Mononuclear cell (primary cell): ENCODE measurements at regions not wholly inside any gene's neighbourhood (a gene's known extent, or its start where the extent isn't known, plus 50 kb on each side); places are given as distances from the start of the nearest gene placed in this dataset.

Experiments used
- H3K27me3 ChIP-seq: 2 replicates; pipeline ENCODE4 v1.6.0; 2011; ENCODE audit warnings: low read length, control low read depth; ENCODE audit not compliant: insufficient read depth
- H3K4me1 ChIP-seq: 2 replicates; pipeline ENCODE4 v1.5.1; 2011; ENCODE audit warnings: mild to moderate bottlenecking, low read length, control low read depth; ENCODE audit not compliant: insufficient read depth
- H3K4me3 ChIP-seq: 2 replicates; pipeline ENCODE4 v1.5.1; 2011; ENCODE audit warnings: mild to moderate bottlenecking, low read length, moderate library complexity
- H3K9me3 ChIP-seq: 2 replicates; pipeline ENCODE4 v1.5.1; 2011; ENCODE audit warnings: low read depth, mild to moderate bottlenecking, control low read depth, low read length

DNA sequence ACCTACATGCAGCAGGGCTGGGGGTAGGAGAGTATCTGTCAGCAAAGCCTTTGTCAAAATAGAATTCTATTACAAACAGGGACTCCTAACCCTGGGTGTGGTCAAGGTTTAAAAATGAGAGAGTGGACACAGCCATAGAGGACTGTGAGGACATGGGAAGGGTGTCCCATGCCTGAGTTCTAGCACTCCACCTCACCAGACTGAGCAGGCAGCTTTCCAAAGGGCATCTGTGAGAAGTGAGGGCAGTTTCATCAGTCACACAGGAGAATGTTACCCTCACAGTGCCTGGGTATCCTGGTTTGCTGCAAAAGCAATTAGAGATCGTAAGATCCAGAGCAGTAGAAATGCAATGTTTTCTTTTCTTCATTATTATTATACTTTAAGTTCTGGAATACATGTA is 174.9 kb upstream of the UBL3 start:
- H3K27me3 ChIP-seq = no peaks in the 10 kb centered on the region
- H3K9me3 ChIP-seq = no peaks in the 10 kb centered on the region
- H3K4me3 ChIP-seq = no peak overlapping the region
- no peaks in the 10 kb centered on the region for H3K4me1 ChIP-seq

DNA sequence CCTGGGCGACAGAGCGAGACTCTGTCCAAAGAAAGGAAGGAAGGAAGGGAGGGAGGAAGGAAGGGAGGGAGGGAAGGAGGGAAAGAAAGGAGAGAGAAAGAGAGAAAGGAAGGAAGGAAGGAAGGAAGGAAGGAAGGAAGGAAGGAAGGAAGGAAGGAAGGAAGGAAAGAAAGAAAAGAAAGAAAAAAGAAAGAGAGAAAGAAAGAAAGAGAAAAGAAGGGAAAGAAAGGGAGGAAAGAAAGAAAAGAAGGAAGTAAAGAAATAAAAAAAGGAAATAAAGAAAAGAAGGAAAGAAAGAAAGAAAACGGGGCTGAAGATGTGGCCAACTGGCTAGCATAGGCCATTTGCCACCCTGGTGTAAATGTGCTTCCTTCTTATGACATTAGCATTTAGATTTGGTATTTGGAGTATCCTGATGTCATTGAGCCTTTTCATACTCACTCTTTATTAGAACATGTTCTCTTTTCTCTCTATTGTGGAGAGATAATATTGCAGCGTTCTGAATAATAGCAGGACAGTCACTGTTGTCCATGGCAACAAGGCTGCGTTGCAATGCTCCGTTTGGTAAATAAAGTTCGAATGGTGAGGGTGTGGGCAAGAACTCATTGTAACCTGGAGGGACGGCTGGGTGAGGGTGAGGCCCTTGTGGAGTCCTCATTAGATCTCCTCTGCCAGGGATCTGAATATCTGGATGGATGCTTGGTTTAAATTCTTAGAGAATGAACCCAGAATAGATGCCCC is 173.9 kb upstream of the UBL3 start:
- H3K9me3 ChIP-seq = no peaks in the 10 kb centered on the region
- no peaks in the 10 kb centered on the region for H3K4me1 ChIP-seq
- no peak overlapping the region for H3K4me3 ChIP-seq
- no peaks in the 10 kb centered on the region for H3K27me3 ChIP-seq

- Histone ChIP-seq H3K4me3 (no peak overlapping the region), H3K4me1 (no peaks in the 10 kb centered on the region), H3K9me3 (no peaks in the 10 kb centered on the region), H3K27me3 (no peaks in the 10 kb centered on the region)
Observed at GRCh38 chr13:30023196-30023895, 172.9 kb upstream of the UBL3 start.

- H3K4me1 ChIP-seq = no peaks in the 10 kb centered on the region
- H3K9me3 ChIP-seq = no peaks in the 10 kb centered on the region
- H3K4me3 ChIP-seq = no peak overlapping the region
- no peaks in the 10 kb centered on the region for H3K27me3 ChIP-seq
Observed at GRCh38 chr13:30022796-30023195, 172.4 kb upstream of the UBL3 start.

GRCh38 chr13:30022256-30022655 is 171.8 kb upstream of the UBL3 start:
- Histone ChIP-seq H3K9me3 (no peaks in the 10 kb centered on the region), H3K27me3 (no peaks in the 10 kb centered on the region), H3K4me3 (no peak overlapping the region), H3K4me1 (no peaks in the 10 kb centered on the region)

DNA sequence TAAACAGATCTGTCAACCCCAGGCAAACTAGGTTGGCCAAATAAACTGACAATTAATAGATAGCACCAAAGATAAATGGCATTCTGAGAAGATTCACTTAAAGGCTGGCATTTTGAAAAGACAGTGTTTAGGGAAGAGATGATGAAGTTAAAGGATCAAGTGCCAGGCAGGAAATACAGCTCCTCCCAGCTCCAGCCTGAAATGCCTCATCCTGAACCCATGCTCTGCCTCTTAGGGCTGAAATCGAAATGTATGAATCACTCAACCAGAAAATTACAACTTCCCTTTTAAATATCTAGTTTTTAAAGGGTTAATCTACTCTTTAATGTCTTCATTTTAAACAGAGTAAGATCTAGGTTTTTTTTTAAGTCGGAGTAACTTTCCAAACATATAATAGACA is 171.2 kb upstream of the UBL3 start:
- Histone ChIP-seq H3K4me1 (no peaks in the 10 kb centered on the region), H3K9me3 (no peaks in the 10 kb centered on the region), H3K4me3 (no peak overlapping the region), H3K27me3 (no peaks in the 10 kb centered on the region)

DNA sequence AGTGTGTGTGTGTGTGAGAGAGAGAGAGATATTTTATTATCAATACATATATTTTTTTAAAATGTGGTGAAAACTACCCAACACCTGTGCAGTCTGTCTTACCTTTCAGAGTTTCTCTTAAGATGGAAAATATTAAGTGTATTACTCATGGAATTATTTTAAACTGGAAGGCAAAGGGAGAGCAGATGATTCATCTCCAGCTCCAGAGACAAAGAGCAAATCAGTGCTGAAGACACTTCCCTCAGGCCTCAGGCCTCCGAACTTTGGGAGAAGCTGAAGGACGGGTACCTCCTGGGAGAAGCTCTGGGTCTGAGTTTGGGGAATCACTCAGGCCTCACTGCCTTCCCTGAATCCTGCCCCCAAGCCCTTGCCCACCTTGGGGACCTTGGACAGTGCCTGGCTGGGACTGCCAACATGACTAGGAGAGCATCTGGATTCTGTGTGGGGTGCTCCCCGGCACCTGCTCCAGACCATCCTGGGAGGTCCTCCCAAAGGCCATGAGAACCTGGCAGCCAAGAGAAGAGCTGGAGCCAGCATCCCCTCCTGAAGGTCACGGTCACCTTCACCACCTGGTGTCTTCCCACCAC is 170.4 kb upstream of the UBL3 start:
- Histone ChIP-seq H3K27me3 (no peaks in the 10 kb centered on the region), H3K4me1 (no peaks in the 10 kb centered on the region), H3K9me3 (no peaks in the 10 kb centered on the region), H3K4me3 (no peak overlapping the region)

GRCh38 chr13:30019648-30020626 is 169.5 kb upstream of the UBL3 start:
- Histone ChIP-seq H3K9me3 (no peaks in the 10 kb centered on the region), H3K27me3 (no peaks in the 10 kb centered on the region), H3K4me3 (no peak overlapping the region), H3K4me1 (no peaks in the 10 kb centered on the region)

DNA sequence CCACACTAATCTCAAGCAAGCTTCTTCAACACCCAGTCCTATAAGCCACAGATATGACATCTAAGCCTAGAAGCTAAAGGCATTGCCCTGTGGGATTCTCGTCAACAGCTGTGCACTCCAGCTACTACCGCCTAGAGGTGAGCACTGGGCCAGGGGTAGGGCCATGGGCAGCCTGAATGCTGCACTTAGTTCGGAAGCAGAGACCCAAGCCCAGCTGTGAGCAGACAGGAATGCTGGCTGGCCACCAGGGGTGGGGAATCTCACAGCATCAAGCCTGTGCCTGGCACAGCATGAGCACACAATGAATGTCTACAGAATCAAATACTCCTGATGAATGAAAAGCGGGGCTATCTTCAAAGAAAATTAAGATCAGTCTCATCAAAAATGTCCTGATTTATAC is 167.5 kb upstream of the UBL3 start:
- Histone ChIP-seq H3K4me3 (no peak overlapping the region), H3K27me3 (no peaks in the 10 kb centered on the region), H3K4me1 (no peaks in the 10 kb centered on the region), H3K9me3 (no peaks in the 10 kb centered on the region)

- no peaks in the 10 kb centered on the region for H3K4me1 ChIP-seq
- H3K4me3 ChIP-seq = no peak overlapping the region
- no peaks in the 10 kb centered on the region for H3K9me3 ChIP-seq
- no peaks in the 10 kb centered on the region for H3K27me3 ChIP-seq
Observed at GRCh38 chr13:30016398-30016797, 166.0 kb upstream of the UBL3 start.

DNA sequence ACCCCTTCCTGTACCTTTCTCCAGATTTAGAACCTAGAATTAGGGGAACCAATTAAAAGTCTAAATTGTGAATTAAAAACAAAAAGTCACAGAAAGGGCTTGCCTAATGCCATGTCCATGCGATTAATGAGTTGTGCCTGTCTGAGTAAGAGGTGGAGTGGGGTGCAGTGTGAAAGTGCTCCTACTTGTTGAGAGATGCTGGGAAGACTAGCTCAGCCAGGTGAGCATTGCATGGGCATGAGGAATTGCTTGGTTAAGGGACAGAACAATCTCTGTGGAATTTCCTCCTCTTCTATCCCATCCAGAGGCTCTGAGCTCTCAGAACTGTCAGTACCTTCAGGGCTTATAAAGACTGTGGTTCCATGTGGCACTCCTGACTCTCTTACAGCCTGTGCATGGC is 159.0 kb upstream of the UBL3 start:
- Histone ChIP-seq H3K4me1 (peaks cover 5% of the 10 kb centered on the region), H3K4me3 (no peak overlapping the region), H3K9me3 (no peaks in the 10 kb centered on the region), H3K27me3 (no peaks in the 10 kb centered on the region)

DNA sequence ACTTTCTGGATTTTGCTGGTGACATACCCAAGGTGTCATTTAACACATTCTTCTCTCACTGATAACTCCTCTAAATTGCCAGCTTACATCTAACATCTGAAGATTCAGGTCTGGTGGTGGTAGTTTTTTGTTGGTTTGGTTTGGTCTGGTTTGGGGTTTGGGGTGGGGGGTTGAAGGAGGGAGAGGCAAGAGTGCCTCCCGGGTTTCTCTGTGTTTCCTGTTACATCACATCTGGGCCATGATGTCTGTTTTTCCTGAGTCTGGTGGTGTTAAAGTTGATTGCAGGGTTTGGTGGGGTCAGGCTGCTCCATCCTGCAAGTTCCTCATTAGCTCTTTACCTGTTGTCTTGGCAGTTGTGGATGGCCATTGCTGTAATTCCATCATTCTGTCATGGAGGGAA is 155.8 kb upstream of the UBL3 start:
- Histone ChIP-seq H3K27me3 (no peaks in the 10 kb centered on the region), H3K4me1 (peaks cover 8% of the 10 kb centered on the region), H3K4me3 (no peak overlapping the region), H3K9me3 (no peaks in the 10 kb centered on the region)

DNA sequence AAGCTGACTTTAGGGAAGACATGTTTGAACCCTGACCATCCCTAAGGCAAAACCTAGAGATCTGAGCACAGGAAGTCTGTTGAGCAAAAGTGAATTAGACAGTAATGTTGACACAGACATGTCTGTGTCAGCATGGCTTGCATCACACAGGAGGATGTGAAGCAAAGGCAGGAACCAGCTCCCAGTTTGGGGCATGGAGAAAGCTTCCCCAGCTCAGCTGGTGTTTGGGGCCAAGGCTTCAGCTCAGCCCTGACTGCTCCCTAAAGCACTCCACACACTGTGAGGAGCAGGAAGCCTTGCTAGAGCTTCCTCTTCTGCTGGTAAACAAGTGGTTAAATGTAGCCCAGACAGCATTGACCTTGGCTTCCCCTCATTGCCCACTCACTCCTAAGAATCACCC is 153.8 kb upstream of the UBL3 start:
- Histone ChIP-seq H3K4me1 (peaks cover 8% of the 10 kb centered on the region), H3K4me3 (no peak overlapping the region), H3K27me3 (no peaks in the 10 kb centered on the region), H3K9me3 (no peaks in the 10 kb centered on the region)

DNA sequence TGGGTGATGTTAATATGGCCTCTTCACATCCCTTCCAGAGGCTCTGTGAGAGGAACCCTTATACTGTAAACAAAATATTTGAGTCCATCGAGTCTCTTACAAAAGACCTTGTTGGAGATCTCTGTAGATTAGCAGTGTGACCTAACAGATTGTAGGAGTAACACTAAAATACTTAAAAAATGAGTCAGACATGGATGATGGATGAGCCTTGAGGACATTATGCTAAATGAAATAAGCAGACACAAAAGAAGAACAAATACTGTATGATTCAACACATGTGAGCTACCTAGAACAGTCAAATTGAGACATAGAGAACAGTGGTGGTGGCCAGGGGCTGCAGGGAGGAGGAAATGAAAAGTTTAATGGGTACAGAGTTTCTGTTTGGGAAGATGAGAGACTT is 152.2 kb upstream of the UBL3 start:
- Histone ChIP-seq H3K4me3 (no peak overlapping the region), H3K9me3 (no peaks in the 10 kb centered on the region), H3K27me3 (no peaks in the 10 kb centered on the region), H3K4me1 (peaks cover 8% of the 10 kb centered on the region)

GRCh38 chr13:30000370-30000765 is 150.0 kb upstream of the UBL3 start:
- Histone ChIP-seq H3K4me1 (peaks cover 3% of the 10 kb centered on the region), H3K9me3 (no peaks in the 10 kb centered on the region), H3K4me3 (no peak overlapping the region), H3K27me3 (no peaks in the 10 kb centered on the region)
